Endodermal cell (in vitro differentiated cells): ENCODE measurements at regions not wholly inside any gene's neighbourhood (a gene's known extent, or its start where the extent isn't known, plus 50 kb on each side); places are given as distances from the start of the nearest gene placed in this dataset.

Experiments used
- DNase-seq: peaks from one replicate; pipeline ENCODE4 v3.0.0-alpha.2; 2017
- H3K27ac ChIP-seq: 2 replicates; pipeline ENCODE4 v1.5.1; 2013; ENCODE audit warnings: mild to moderate bottlenecking, low read depth, low read length, moderate library complexity
- H3K27me3 ChIP-seq: 2 replicates; pipeline ENCODE4 v1.6.1; 2013; ENCODE audit warnings: mild to moderate bottlenecking, low read length, moderate library complexity; ENCODE audit not compliant: insufficient read depth, control insufficient read depth, poor library complexity, severe bottlenecking
- H3K36me3 ChIP-seq: 2 replicates; pipeline ENCODE4 v1.7.0; 2013; ENCODE audit warnings: mild to moderate bottlenecking, low read length, moderate library complexity; ENCODE audit not compliant: control insufficient read depth, insufficient read depth
- H3K4me1 ChIP-seq: one replicate; pipeline ENCODE4 v1.7.0; 2013; ENCODE audit warnings: low read length; ENCODE audit not compliant: control insufficient read depth, insufficient read depth
- H3K4me3 ChIP-seq: 2 replicates; pipeline ENCODE4 v1.5.1; 2013; ENCODE audit warnings: mild to moderate bottlenecking, low read length, moderate library complexity
- H3K9ac ChIP-seq: 2 replicates; pipeline ENCODE4 v1.6.1; 2013; ENCODE audit warnings: mild to moderate bottlenecking, low read length, moderate library complexity; ENCODE audit not compliant: poor library complexity, severe bottlenecking; ENCODE audit errors: extremely low read depth
- H3K9me3 ChIP-seq: 2 replicates; pipeline ENCODE4 v1.6.1; 2013; ENCODE audit warnings: mild to moderate bottlenecking, low read length, moderate library complexity; ENCODE audit not compliant: control insufficient read depth
- H3K27ac Mint-ChIP-seq: 2 replicates; pipeline ENCODE4 v1.8.0; 2020; ENCODE audit warnings: mixed read lengths
- H3K27me3 Mint-ChIP-seq: 2 replicates; pipeline ENCODE4 v1.8.0; 2021; ENCODE audit warnings: mild to moderate bottlenecking, mixed read lengths; ENCODE audit not compliant: insufficient read depth
- H3K36me3 Mint-ChIP-seq: 2 replicates; pipeline ENCODE4 v1.8.0; 2020; ENCODE audit warnings: low read depth, mixed read lengths
- H3K4me1 Mint-ChIP-seq: 2 replicates; pipeline ENCODE4 v1.8.0; 2020; ENCODE audit warnings: mixed read lengths
- H3K4me3 Mint-ChIP-seq: 2 replicates; pipeline ENCODE4 v1.8.0; 2020; ENCODE audit warnings: mild to moderate bottlenecking, moderate library complexity, mixed read lengths
- H3K9me3 Mint-ChIP-seq: 2 replicates; pipeline ENCODE4 v1.8.0; 2020; ENCODE audit warnings: mild to moderate bottlenecking, mixed read lengths
- WGBS, 2 experiments: methylation state at CpG; one replicate each; pipeline versions ENCODE4 v1.1.5 to v1.1.7; 2013; ENCODE audit warnings: missing lambda C conversion rate in 2 of 2, mixed read lengths in 1 of 2; ENCODE audit not compliant: insufficient coverage in 1 of 2, insufficient read length in 1 of 2; 5-methylcytosine and 5-hydroxymethylcytosine counted together
- TF ChIP-seq, protein P1 (sequence below): fragments of 200-600 bp; sonication (generic); conservative IDR thresholded peaks from 2 replicates; pipeline ENCODE4 v1.5.0; 2021; ENCODE audit warnings: antibody characterized with exemption, mild to moderate bottlenecking

GRCh38 chr5:40233268-40233667 is 446.4 kb upstream of the PTGER4 start:
- TF ChIP-seq, protein P1, sequence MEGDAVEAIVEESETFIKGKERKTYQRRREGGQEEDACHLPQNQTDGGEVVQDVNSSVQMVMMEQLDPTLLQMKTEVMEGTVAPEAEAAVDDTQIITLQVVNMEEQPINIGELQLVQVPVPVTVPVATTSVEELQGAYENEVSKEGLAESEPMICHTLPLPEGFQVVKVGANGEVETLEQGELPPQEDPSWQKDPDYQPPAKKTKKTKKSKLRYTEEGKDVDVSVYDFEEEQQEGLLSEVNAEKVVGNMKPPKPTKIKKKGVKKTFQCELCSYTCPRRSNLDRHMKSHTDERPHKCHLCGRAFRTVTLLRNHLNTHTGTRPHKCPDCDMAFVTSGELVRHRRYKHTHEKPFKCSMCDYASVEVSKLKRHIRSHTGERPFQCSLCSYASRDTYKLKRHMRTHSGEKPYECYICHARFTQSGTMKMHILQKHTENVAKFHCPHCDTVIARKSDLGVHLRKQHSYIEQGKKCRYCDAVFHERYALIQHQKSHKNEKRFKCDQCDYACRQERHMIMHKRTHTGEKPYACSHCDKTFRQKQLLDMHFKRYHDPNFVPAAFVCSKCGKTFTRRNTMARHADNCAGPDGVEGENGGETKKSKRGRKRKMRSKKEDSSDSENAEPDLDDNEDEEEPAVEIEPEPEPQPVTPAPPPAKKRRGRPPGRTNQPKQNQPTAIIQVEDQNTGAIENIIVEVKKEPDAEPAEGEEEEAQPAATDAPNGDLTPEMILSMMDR, result no peak
- Histone ChIP-seq H3K4me1 (no peaks in the 10 kb centered on the region), H3K36me3 (no peaks in the 10 kb centered on the region), H3K9me3 (no peaks in the 10 kb centered on the region), H3K27ac (no peak overlapping the region), H3K4me3 (no peak overlapping the region), H3K27me3 (no peaks in the 10 kb centered on the region), H3K9ac (no peak overlapping the region)
- peaks cover 10% of the 10 kb centered on the region for H3K4me1 Mint-ChIP-seq
- no peak overlapping the region for H3K4me3 Mint-ChIP-seq
- no peaks in the 10 kb centered on the region for H3K9me3 Mint-ChIP-seq
- no peaks in the 10 kb centered on the region for H3K27me3 Mint-ChIP-seq
- H3K36me3 Mint-ChIP-seq, result no peaks in the 10 kb centered on the region
- no peak overlapping the region for H3K27ac Mint-ChIP-seq
- DNase-seq, result no peak

- Mint-ChIP-seq H3K27me3 (no peaks in the 10 kb centered on the region), H3K27ac (no peak overlapping the region), H3K36me3 (no peaks in the 10 kb centered on the region), H3K4me1 (peaks cover 26% of the 10 kb centered on the region), H3K9me3 (no peaks in the 10 kb centered on the region), H3K4me3 (no peak overlapping the region)
- Histone ChIP-seq H3K4me3 (no peak overlapping the region), H3K9me3 (no peaks in the 10 kb centered on the region), H3K9ac (no peak overlapping the region), H3K36me3 (no peaks in the 10 kb centered on the region), H3K4me1 (no peaks in the 10 kb centered on the region), H3K27ac (no peak overlapping the region), H3K27me3 (no peaks in the 10 kb centered on the region)
- TF ChIP-seq, protein P1, result no peak
- DNase-seq, result no peak
- 92 to 97% methylated on average over 2 of the region's 2 CpGs for WGBS, 2 experiments
Measured at GRCh38 chr5:40227931-40228330, 451.8 kb upstream of the PTGER4 start.

GRCh38 chr5:40227366-40227765 is 452.3 kb upstream of the PTGER4 start:
- Mint-ChIP-seq H3K27me3 (no peaks in the 10 kb centered on the region), H3K4me1 (peaks cover 26% of the 10 kb centered on the region), H3K9me3 (no peaks in the 10 kb centered on the region), H3K27ac (no peak overlapping the region), H3K4me3 (no peak overlapping the region), H3K36me3 (no peaks in the 10 kb centered on the region)
- Histone ChIP-seq H3K4me3 (no peak overlapping the region), H3K4me1 (no peaks in the 10 kb centered on the region), H3K9ac (no peak overlapping the region), H3K27ac (no peak overlapping the region), H3K27me3 (no peaks in the 10 kb centered on the region), H3K36me3 (no peaks in the 10 kb centered on the region), H3K9me3 (no peaks in the 10 kb centered on the region)
- TF ChIP-seq, protein P1, result no peak
- no peak for DNase-seq
- WGBS, 2 experiments, result 83 to 89% methylated on average over 1 to 2 of the region's 2 CpGs
